Fibroblast of villous mesenchyme (primary cell): ENCODE measurements at regions not wholly inside any gene's neighbourhood (a gene's known extent, or its start where the extent isn't known, plus 50 kb on each side); places are given as distances from the start of the nearest gene placed in this dataset.

ENCODE experiments used
- DNase-seq: peaks from one replicate; pipeline ENCODE4 v3.0.0-alpha.2; 2010; ENCODE audit warnings: low read depth
- H3K4me3 ChIP-seq: 2 replicates; pipeline ENCODE4 v1.5.1; 2011; ENCODE audit warnings: low read depth, mild to moderate bottlenecking, low read length
- TF ChIP-seq, protein P1 (sequence below): IDR thresholded peaks from 2 replicates; pipeline ENCODE4 v1.5.1; 2012; ENCODE audit warnings: low read depth, mild to moderate bottlenecking, low read length; ENCODE audit not compliant: insufficient read depth

DNA sequence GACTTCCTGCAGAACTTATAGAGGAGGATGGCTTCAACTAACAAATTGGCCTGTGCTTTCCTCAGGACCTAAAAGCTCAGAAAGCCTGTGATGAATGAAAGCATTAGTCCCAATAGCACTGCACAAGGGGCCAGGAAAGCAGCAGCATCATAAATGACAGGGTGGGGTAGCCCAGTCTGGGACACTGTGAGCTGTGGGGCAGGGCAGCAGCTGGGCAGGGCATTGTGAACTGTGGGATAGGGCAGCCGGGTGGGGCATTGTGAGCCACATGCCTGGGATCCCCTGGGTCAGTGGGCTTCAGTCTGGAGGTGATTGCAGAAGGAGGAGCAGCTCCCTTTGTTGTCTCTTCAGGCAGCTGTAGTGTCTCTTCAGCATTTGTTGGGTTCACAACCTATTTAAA is 1276.8 kb downstream of the UQCRFS1 start:
- TF ChIP-seq, protein P1, sequence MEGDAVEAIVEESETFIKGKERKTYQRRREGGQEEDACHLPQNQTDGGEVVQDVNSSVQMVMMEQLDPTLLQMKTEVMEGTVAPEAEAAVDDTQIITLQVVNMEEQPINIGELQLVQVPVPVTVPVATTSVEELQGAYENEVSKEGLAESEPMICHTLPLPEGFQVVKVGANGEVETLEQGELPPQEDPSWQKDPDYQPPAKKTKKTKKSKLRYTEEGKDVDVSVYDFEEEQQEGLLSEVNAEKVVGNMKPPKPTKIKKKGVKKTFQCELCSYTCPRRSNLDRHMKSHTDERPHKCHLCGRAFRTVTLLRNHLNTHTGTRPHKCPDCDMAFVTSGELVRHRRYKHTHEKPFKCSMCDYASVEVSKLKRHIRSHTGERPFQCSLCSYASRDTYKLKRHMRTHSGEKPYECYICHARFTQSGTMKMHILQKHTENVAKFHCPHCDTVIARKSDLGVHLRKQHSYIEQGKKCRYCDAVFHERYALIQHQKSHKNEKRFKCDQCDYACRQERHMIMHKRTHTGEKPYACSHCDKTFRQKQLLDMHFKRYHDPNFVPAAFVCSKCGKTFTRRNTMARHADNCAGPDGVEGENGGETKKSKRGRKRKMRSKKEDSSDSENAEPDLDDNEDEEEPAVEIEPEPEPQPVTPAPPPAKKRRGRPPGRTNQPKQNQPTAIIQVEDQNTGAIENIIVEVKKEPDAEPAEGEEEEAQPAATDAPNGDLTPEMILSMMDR: no peak
- DNase-seq: no peak

DNA sequence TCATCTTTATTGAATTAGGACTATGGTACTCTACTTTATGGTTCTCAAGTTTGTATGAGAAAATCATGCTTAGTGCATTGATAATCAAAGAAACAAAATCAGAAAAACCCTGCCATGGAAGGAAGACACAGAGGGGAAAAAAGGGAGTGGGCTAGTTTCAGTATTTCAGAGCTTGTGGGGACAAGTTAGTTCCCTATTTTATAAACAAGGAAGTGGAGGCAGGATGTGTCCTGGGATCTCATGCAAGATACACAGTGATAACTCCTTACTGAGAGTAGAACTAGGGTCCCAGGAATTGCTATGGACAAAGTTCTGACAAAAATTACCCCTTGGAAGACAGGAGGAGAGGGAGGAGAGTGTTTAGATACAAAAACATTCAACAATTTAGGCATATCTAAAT is 1277.3 kb downstream of the UQCRFS1 start:
- TF ChIP-seq, protein P1: no peak
- H3K4me3 ChIP-seq: no peak overlapping the region
- no peak for DNase-seq

More for the DNA sequence above, 1276.8 kb downstream of the UQCRFS1 start:
- H3K4me3 ChIP-seq: no peak overlapping the region

DNA sequence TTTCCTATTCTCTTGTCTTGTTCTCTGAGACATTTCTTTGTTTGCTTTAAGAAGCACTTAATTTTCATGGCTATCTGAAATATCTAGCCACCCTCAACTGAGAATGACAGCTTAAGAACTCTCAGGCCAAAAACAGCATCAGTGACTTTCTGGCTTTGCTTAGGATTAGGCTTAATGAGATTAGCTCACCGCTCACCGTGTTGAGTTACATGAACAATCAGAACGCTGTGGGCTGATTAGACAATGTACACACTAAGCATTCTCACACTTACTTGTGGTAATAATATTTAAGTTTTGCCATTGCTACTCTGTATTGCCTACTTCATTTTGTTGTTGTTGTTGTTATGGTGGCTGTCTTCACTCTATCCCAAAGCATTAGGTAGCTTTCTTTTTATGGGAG is 1283.6 kb downstream of the UQCRFS1 start:
- H3K4me3 ChIP-seq: no peak overlapping the region
- no peak for DNase-seq
- TF ChIP-seq, protein P1: no peak

DNA sequence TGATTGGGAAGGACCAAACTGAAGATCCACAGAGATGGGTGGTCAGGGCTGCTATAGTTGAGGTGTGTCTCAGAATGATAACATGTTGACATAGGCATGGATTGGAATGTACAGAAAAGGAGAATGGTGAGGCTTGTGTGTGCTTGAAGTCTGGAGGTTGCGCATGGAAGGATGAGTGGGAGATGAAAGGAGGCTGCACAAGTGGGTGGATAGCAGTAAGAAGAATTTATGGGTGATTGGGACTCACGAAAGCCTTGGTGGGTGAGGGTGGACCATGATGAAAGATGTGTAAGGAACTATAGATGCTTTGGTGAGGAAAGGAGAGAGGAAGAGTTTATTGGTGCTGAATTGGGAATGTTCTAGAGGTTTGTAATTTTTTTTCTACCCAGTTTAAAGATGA is 1287.7 kb downstream of the UQCRFS1 start:
- DNase-seq: no peak
- TF ChIP-seq, protein P1: no peak

DNA sequence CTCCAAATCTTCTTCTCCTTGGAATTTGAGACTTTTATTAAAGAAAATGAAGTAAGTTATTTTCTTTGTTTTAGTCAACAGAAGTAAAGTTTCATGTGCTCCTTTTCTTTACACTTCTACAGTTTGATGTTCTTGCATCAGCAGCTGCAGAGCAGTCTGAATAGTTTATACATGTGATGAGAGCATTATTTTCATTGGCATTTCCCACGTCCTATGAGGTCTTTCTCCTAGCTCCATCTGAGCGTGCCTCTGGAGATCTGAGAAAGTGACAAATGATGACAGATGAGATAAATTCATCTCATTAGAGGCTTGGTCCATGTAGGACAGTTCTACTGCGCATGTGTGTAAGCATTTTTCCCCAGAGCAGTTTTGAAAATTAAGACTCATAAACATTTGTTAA is 1290.0 kb downstream of the UQCRFS1 start:
- no peak for DNase-seq
- no peak overlapping the region for H3K4me3 ChIP-seq
- TF ChIP-seq, protein P1: no peak

More for the DNA sequence above, 1287.7 kb downstream of the UQCRFS1 start:
- no peak overlapping the region for H3K4me3 ChIP-seq

DNA sequence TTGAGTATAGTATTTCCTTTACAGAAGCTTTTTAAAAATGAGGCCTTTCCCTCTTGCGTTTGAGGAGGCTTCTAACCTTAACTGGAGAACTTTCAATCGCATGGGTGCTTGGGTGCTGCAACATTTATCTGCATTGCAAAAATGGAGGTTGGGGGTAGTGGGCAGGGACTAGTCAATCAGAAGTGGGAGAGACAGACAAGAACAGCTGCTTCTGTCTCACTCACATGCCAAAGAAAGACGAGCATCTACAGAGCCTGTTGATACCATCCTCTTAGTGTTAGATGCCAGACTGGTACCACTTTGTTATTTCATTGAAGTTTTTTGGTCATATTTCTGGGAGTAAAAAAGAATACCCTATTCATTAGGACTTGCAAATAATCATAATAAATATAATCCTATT is 1292.2 kb downstream of the UQCRFS1 start:
- TF ChIP-seq, protein P1: no peak
- DNase-seq: no peak
- H3K4me3 ChIP-seq: no peak overlapping the region

DNA sequence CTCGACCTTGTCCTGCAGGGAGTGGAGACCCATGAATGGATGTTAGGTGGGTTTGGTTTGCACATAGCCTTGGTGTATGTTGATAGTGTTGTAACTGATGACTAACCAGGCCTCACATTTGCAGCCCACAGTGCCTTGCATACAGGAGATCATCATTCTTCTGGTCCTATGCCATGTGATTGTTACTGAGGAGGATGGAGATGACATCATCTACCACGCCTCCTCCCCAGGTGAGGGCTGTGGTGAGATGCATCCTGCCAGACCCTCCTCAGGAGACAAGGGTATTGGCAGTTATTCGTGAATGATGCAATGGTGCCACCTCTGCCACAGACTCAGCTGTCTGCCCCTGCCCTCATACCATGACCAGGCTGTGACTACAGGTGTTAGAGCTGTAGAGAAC is 1294.1 kb downstream of the UQCRFS1 start:
- TF ChIP-seq, protein P1: no peak

More for the DNA sequence above, 1294.1 kb downstream of the UQCRFS1 start:
- no peak overlapping the region for H3K4me3 ChIP-seq
- no peak for DNase-seq
